IMR-90 (cell line): ENCODE measurements at regions not wholly inside any gene's neighbourhood (a gene's known extent, or its start where the extent isn't known, plus 50 kb on each side); places are given as distances from the start of the nearest gene placed in this dataset.

Experiments used
- ATAC-seq: fragments of 200-7000 bp; cut with Tn5 transposase; 2 replicates; pipeline ENCODE4 v1.9.1; 2020; ENCODE audit warnings: low read depth, mild to moderate bottlenecking, moderate library complexity
- BruUV-seq: library from RNA; stranded (reverse); fragments of 400-500 nt; replicated peaks from 2 replicates; lab custom pipeline; 2021; lab: Mats Ljungman, UMichigan
- CTCF ChIA-PET: fragments of 300-600 bp; formaldehyde crosslinking; extraction: SDS; loops from one replicate; lab custom pipeline; 2021; ENCODE audit warnings: antibody characterized with exemption; lab: Yijun Ruan, JAX
- POLR2A ChIA-PET: fragments of 300-600 bp; sonication (Branson Sonifier 250); formaldehyde crosslinking; loops from one replicate; lab custom pipeline; 2022; ENCODE audit warnings: antibody characterized with exemption; ENCODE audit not compliant: unreplicated experiment; lab: Charles Lee
- DNase-seq: peaks from one replicate; pipeline ENCODE4 v3.0.0; 2013
- H2AFZ ChIP-seq: replicated peaks from 2 replicates; pipeline ENCODE3; 2013; ENCODE audit warnings: low read length, mild to moderate bottlenecking; ENCODE audit not compliant: poor library complexity
- H2AK5ac ChIP-seq: 2 replicates; pipeline ENCODE4 v1.6.1; 2013; ENCODE audit warnings: low read depth, low read length, inconsistent platforms
- H2AK9ac ChIP-seq: replicated peaks from 2 replicates; pipeline ENCODE3; 2013; ENCODE audit warnings: mild to moderate bottlenecking, low read depth, low read length, moderate library complexity; ENCODE audit not compliant: poor library complexity
- H2BK120ac ChIP-seq: 2 replicates; pipeline ENCODE4 v1.6.1; 2013; ENCODE audit warnings: low read depth, low read length, inconsistent platforms
- H2BK15ac ChIP-seq: 3 replicates; pipeline ENCODE4 v1.6.1; 2013; ENCODE audit warnings: low read depth, low read length, inconsistent platforms
- H2BK20ac ChIP-seq: 2 replicates; pipeline ENCODE4 v1.6.1; 2013; ENCODE audit warnings: low read depth, mild to moderate bottlenecking, inconsistent platforms, low read length, moderate library complexity
- H2BK5ac ChIP-seq: 2 replicates; pipeline ENCODE4 v1.6.1; 2013; ENCODE audit warnings: mild to moderate bottlenecking, low read depth, low read length, inconsistent platforms; ENCODE audit not compliant: poor library complexity, severe bottlenecking
- H3K14ac ChIP-seq: replicated peaks from 2 replicates; pipeline ENCODE4 v1.6.1; 2013; ENCODE audit warnings: low read depth, low read length, inconsistent platforms
- H3K18ac ChIP-seq: 2 replicates; pipeline ENCODE4 v1.6.1; 2013; ENCODE audit warnings: low read depth, low read length, control low read depth
- H3K23ac ChIP-seq: 2 replicates; pipeline ENCODE4 v1.6.1; 2013; ENCODE audit warnings: low read depth, low read length, inconsistent platforms
- H3K27ac ChIP-seq: 2 replicates; pipeline ENCODE4 v1.5.1; 2013; ENCODE audit warnings: mild to moderate bottlenecking, control low read depth, low read length; ENCODE audit not compliant: insufficient read depth
- H3K27me3 ChIP-seq: 2 replicates; pipeline ENCODE4 v1.6.1; 2013; ENCODE audit warnings: low read length; ENCODE audit not compliant: control insufficient read depth, insufficient read depth
- H3K36me3 ChIP-seq: 2 replicates; pipeline ENCODE4 v1.6.1; 2013; ENCODE audit warnings: low read length, mixed read lengths; ENCODE audit not compliant: control insufficient read depth, insufficient read depth
- H3K4ac ChIP-seq: 2 replicates; pipeline ENCODE4 v1.6.1; 2013; ENCODE audit warnings: low read depth, low read length, inconsistent platforms
- H3K4me1 ChIP-seq: 2 replicates; pipeline ENCODE4 v1.6.1; 2013; ENCODE audit warnings: low read length, mixed read lengths; ENCODE audit not compliant: control insufficient read depth, insufficient read depth
- H3K4me2 ChIP-seq: 2 replicates; pipeline ENCODE4 v1.6.1; 2013; ENCODE audit warnings: low read depth, mild to moderate bottlenecking, control low read depth, low read length, moderate library complexity
- H3K4me3 ChIP-seq: 2 replicates; pipeline ENCODE4 v1.5.1; 2013; ENCODE audit warnings: low read depth, mild to moderate bottlenecking, control low read depth, low read length, moderate library complexity; ENCODE audit not compliant: insufficient read depth
- H3K56ac ChIP-seq: 2 replicates; pipeline ENCODE4 v1.6.1; 2013; ENCODE audit warnings: low read length, inconsistent platforms; ENCODE audit not compliant: insufficient read depth; ENCODE audit errors: extremely low read depth
- H3K79me1 ChIP-seq, 2 experiments: 2 replicates each; pipeline ENCODE4 v1.6.1; 2013; ENCODE audit warnings: low read length in 2 of 2, inconsistent platforms in 1 of 2, low read depth in 1 of 2
- H3K9ac ChIP-seq: 2 replicates; pipeline ENCODE4 v1.6.1; 2013; ENCODE audit warnings: low read depth, low read length, control low read depth
- H3K9me1 ChIP-seq: 2 replicates; pipeline ENCODE4 v1.6.1; 2013; ENCODE audit warnings: low read length, inconsistent platforms; ENCODE audit not compliant: insufficient read depth
- H3K9me3 ChIP-seq: 2 replicates; pipeline ENCODE4 v1.6.1; 2013; ENCODE audit warnings: low read length; ENCODE audit not compliant: control insufficient read depth, insufficient read depth
- H4K20me1 ChIP-seq: 2 replicates; pipeline ENCODE4 v1.6.1; 2013; ENCODE audit warnings: low read length, inconsistent platforms; ENCODE audit not compliant: insufficient read depth
- H4K5ac ChIP-seq: 2 replicates; pipeline ENCODE4 v1.6.1; 2013; ENCODE audit warnings: mild to moderate bottlenecking, low read depth, low read length, control low read depth
- H4K8ac ChIP-seq, 2 experiments: 2 replicates each; pipeline ENCODE4 v1.6.1; 2013; ENCODE audit warnings: low read depth in 2 of 2, low read length in 2 of 2, control low read depth in 1 of 2, inconsistent platforms in 1 of 2
- H4K91ac ChIP-seq: 2 replicates; pipeline ENCODE4 v1.6.1; 2013; ENCODE audit warnings: low read depth, low read length, inconsistent platforms; ENCODE audit not compliant: insufficient read depth
- MXI1 ChIP-seq: IDR thresholded peaks from 2 replicates; pipeline ENCODE4 v1.6.1; 2012; ENCODE audit warnings: low read depth, mild to moderate bottlenecking, low read length, moderate library complexity, borderline replicate concordance
- RAD21 ChIP-seq: IDR thresholded peaks from 2 replicates; pipeline ENCODE4 v1.6.1; 2012; ENCODE audit warnings: low read length, improper control_type of control experiment
- WGBS, 2 experiments: methylation state at CpG; one replicate each; pipeline versions ENCODE4 v1.1.5 to v1.1.7; 2013; ENCODE audit warnings: missing lambda C conversion rate in 2 of 2; ENCODE audit not compliant: insufficient read length in 1 of 2; ENCODE audit errors: extremely low coverage in 2 of 2; 5-methylcytosine and 5-hydroxymethylcytosine counted together
- dilution Hi-C: fragments of 300-500 bp; cut with HindIII; formaldehyde crosslinking; loops from one replicate; pipeline ENCODE4 v1.14.3; 2018; ENCODE audit warnings: low sequenced_read_pairs; ENCODE audit not compliant: unreplicated experiment
- in situ Hi-C: fragments of 300-500 bp; cut with MboI; formaldehyde crosslinking; loops from 3 replicates; pipeline ENCODE4 v1.14.3; 2019; ENCODE audit warnings: low sequenced_read_pairs, inconsistent platforms, mixed read lengths
- intact Hi-C: fragments of 100-400 bp; cut with micrococcal nuclease; formaldehyde crosslinking; loops from 2 replicates; pipeline ENCODE4 v1.10.0; 2022

DNA sequence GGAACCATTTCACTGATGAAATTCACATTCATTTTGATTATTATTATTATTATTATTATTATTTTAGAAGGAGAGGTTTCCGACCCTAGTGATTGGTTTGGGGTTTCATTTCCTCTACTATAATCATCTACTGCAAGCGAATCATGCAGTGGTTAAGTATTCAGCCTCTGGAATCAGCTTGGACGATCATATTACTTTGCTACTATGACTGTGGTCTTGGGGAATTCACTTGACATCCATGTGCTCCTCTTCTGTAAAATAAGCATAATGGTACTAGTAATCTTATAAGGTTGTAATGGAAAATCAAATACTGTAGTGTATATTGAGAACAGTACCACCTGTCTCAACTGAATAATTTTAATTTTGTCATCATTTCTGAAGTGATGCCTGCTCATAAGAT is 132.1 kb upstream of the SLC4A4 start:
- H2BK15ac ChIP-seq: no peak overlapping the region
- peaks cover 17% of the 10 kb centered on the region for H3K4me1 ChIP-seq
- H4K20me1 ChIP-seq: peaks cover 5% of the 10 kb centered on the region
- ChIA-PET POLR2A (no interaction called here), CTCF (interaction anchor here (0.6 kb wide), 1 partner anchor 87 kb away, joined by 5 read pairs; no protein-coding TSS in a partner anchor)
- no peak overlapping the region for H2BK20ac ChIP-seq
- dilution Hi-C loops: no loop called here
- H3K14ac ChIP-seq: no peak overlapping the region
- H4K91ac ChIP-seq: no peak overlapping the region
- no peak overlapping the region for H3K9ac ChIP-seq
- H3K9me3 ChIP-seq: no peaks in the 10 kb centered on the region
- in situ Hi-C loops: loop anchor here (25.0 kb wide), 1 partner anchor 506 kb away; no protein-coding TSS in a partner anchor
- no peak overlapping the region for H4K5ac ChIP-seq
- H2BK5ac ChIP-seq: no peak overlapping the region
- H2AFZ ChIP-seq: no peak overlapping the region
- peak; percentile 93 for DNase-seq
- H3K79me1 ChIP-seq: peaks cover 18 to 48% of the 10 kb centered on the region in 2 experiments
- H3K4me3 ChIP-seq: no peak overlapping the region
- H3K18ac ChIP-seq: no peak overlapping the region
- TF ChIP-seq RAD21: no peak
- peak; percentile 82; the same call in 1 of the 2 replicates for TF ChIP-seq MXI1
- no peak overlapping the region for H3K4me2 ChIP-seq
- peak; percentile 92 for ATAC-seq
- no peak overlapping the region for H2AK5ac ChIP-seq
- no peak overlapping the region for H3K56ac ChIP-seq
- no peak overlapping the region for H2AK9ac ChIP-seq
- no CpG with 5 or more reads among the region's 3 CpGs for WGBS, 2 experiments
- H3K27me3 ChIP-seq: no peaks in the 10 kb centered on the region
- no peak overlapping the region for H2BK120ac ChIP-seq
- intact Hi-C loops: no loop called here
- no TSS peak for BruUV-seq
- H4K8ac ChIP-seq: no peak overlapping the region
- no peaks in the 10 kb centered on the region; the same call in 1 of the 2 replicates for H3K36me3 ChIP-seq
- H3K27ac ChIP-seq: no peak overlapping the region
- no peak overlapping the region for H3K23ac ChIP-seq
- no peak overlapping the region for H3K4ac ChIP-seq
- H3K9me1 ChIP-seq: peaks cover 12% of the 10 kb centered on the region
